ENCODE measurements at regions not wholly inside any gene's neighbourhood (a gene's known extent, or its start where the extent isn't known, plus 50 kb on each side); places are given as distances from the start of the nearest gene placed in this dataset.
A peak's percentile ranks its signal among the peaks of the same experiment; 100 is the strongest.

GRCh38 chr2:179344970-179345369, 80.3 kb upstream of the SESTD1 start:
- dilution Hi-C loops (cut with MboI; ENCODE audit: extremely low pct_ligation_motif_present, low sequenced_read_pairs): no loop called here
- no peak for DNase-seq (ENCODE audit: low read depth, low spot score)
- no peak for FAIRE-seq
- Histone ChIP-seq H3K9ac (replicated peaks; ENCODE audit: extremely low read depth, insufficient read depth, low read length) (no peak overlapping the region), H3K27ac (ENCODE audit: insufficient read depth, low read depth, low read length) (no peak overlapping the region), H3K9me3 (replicated peaks; ENCODE audit: control insufficient read depth, insufficient read depth, low read length) (no peaks in the 10 kb centered on the region), H3K4me3 (replicated peaks in 1 of 3; ENCODE audit: insufficient read depth in 1 of 3, low read depth in 1 of 3, low read length in 3 of 3) (no peak overlapping the region), H3K4me2 (ENCODE audit: insufficient read depth, low read length) (no peak overlapping the region), H4K20me1 (replicated peaks; ENCODE audit: control insufficient read depth, extremely low read depth, insufficient read depth, low read length) (no peaks in the 10 kb centered on the region), H3K4me1 (ENCODE audit: control insufficient read depth, extremely low read depth, insufficient read depth, low read length) (no peaks in the 10 kb centered on the region), H3K27me3 (ENCODE audit: control insufficient read depth in 2 of 2, insufficient read depth in 2 of 2, low read length in 2 of 2) (no peaks in the 10 kb centered on the region), H3K79me2 (ENCODE audit: control insufficient read depth, insufficient read depth, low read length) (no peaks in the 10 kb centered on the region), H3K36me3 (ENCODE audit: control insufficient read depth in 2 of 2, extremely low read depth in 1 of 2, insufficient read depth in 2 of 2, low read length in 2 of 2) (no peaks in the 10 kb centered on the region), H2AFZ (ENCODE audit: low read depth, low read length) (peak overlapping the region; percentile 46), H3K9me1 (replicated peaks; ENCODE audit: control insufficient read depth, extremely low read depth, insufficient read depth, low read length) (no peaks in the 10 kb centered on the region)
- TF ChIP-seq MAX (IDR thresholded peaks at IDR 0.05; ENCODE audit: insufficient read depth, insufficient read length) (no peak), POLR2A (IDR thresholded peaks at IDR 0.05; ENCODE audit: low read depth, low read length) (no peak), FOS (IDR thresholded peaks at IDR 0.05; ENCODE audit: borderline replicate concordance, insufficient read depth, low read length) (no peak), GATA2 (IDR thresholded peaks at IDR 0.05; ENCODE audit: insufficient read depth, insufficient read length, low read depth, low read length) (no peak), JUN (IDR thresholded peaks at IDR 0.05; ENCODE audit: borderline replicate concordance, insufficient read depth, insufficient read length, low read depth) (no peak), MYC (IDR thresholded peaks at IDR 0.05; ENCODE audit: low read depth, low read length) (no peak), POLR2AphosphoS5 (IDR thresholded peaks at IDR 0.05; ENCODE audit: insufficient read depth, low read depth, low read length) (no peak), EZH2 (IDR thresholded peaks at IDR 0.05; ENCODE audit: borderline replicate concordance, low read depth, low read length, severe bottlenecking) (no peak), CTCF (IDR thresholded peaks at IDR 0.05; ENCODE audit: extremely low read depth in 1 of 2, insufficient read depth in 1 of 2, low read depth in 1 of 2, low read length in 2 of 2) (no peak)
- CTCF ChIA-PET: interaction anchor here (1.4 kb wide), 1 partner anchor 9 kb away, joined by 3 read pairs; no protein-coding TSS in a partner anchor
- BruUV-seq (replicated peaks): no TSS peak
- POLR2A ChIA-PET: no interaction called here
- intact Hi-C loops (cut with micrococcal nuclease): no loop called here
